ENCODE measurements at regions not wholly inside any gene's neighbourhood (a gene's known extent, or its start where the extent isn't known, plus 50 kb on each side); places are given as distances from the start of the nearest gene placed in this dataset.

GRCh38 chr1:58399176-58399575 lies 147.3 kb downstream of the OMA1 start:
- Histone ChIP-seq H3K9ac (ENCODE audit: low read depth in 1 of 2, low read length in 2 of 2) (no peak overlapping the region), H3K27ac (ENCODE audit: low read depth in 1 of 2, low read length in 2 of 2) (no peak overlapping the region), H3K36me3 (ENCODE audit: control insufficient read depth in 4 of 4, insufficient read depth in 3 of 4, low read depth in 1 of 4, low read length in 3 of 4) (no peaks in the 10 kb centered on the region), H3K4me1 (ENCODE audit: control insufficient read depth in 4 of 4, insufficient read depth in 4 of 4, low read length in 3 of 4) (no peaks in the 10 kb centered on the region), H3K27me3 (ENCODE audit: control insufficient read depth in 4 of 4, insufficient read depth in 4 of 4, low read length in 3 of 4) (no peaks in the 10 kb centered on the region), H3K9me3 (ENCODE audit: control insufficient read depth in 4 of 4, low read length in 3 of 4) (no peaks in the 10 kb centered on the region), H3K4me3 (ENCODE audit: low read depth in 1 of 3, low read length in 3 of 3) (no peak overlapping the region)
- TF ChIP-seq CTCF (IDR thresholded peaks at IDR 0.05; ENCODE audit: low read depth, low read length, missing input control): no peak
- no peak for TF ChIP-seq ATF3 (IDR thresholded peaks at IDR 0.05)
- no peak for TF ChIP-seq NR2F2 (IDR thresholded peaks at IDR 0.05)
- no peak for TF ChIP-seq YY1 (IDR thresholded peaks at IDR 0.05)
- TF ChIP-seq JUND (IDR thresholded peaks at IDR 0.05): no peak
- WGBS: 50% methylated on average over 3 of the region's 3 CpGs
- DNase-seq (ENCODE audit: low spot score): no peak

GRCh38 chr1:58398714-58399113 lies 147.8 kb downstream of the OMA1 start:
- TF ChIP-seq HNF4A (conservative IDR thresholded peaks at IDR 0.05): no peak
- TF ChIP-seq FOXA2 (IDR thresholded peaks at IDR 0.05): no peak
- TF ChIP-seq EGR1 (IDR thresholded peaks at IDR 0.05; ENCODE audit: low read depth in 2 of 2): no peak
- no peak for TF ChIP-seq NR2F2 (IDR thresholded peaks at IDR 0.05)
- no peak for TF ChIP-seq SP1 (IDR thresholded peaks at IDR 0.05)
- TF ChIP-seq REST (IDR thresholded peaks at IDR 0.05): no peak
- no peak for TF ChIP-seq CTCF (IDR thresholded peaks at IDR 0.05; ENCODE audit: low read depth, low read length, missing input control)
- no peaks in the 10 kb centered on the region for H3K27me3 ChIP-seq (ENCODE audit: control insufficient read depth in 4 of 4, insufficient read depth in 4 of 4, low read length in 3 of 4)
- DNase-seq (ENCODE audit: low spot score): no peak
- H3K4me3 ChIP-seq (ENCODE audit: low read depth in 1 of 3, low read length in 3 of 3): no peak overlapping the region
- H3K9ac ChIP-seq (ENCODE audit: low read depth in 1 of 2, low read length in 2 of 2): no peak overlapping the region
- WGBS: 69% methylated on average over 1 of the region's 1 CpG
- H3K9me3 ChIP-seq (ENCODE audit: control insufficient read depth in 4 of 4, low read length in 3 of 4): no peaks in the 10 kb centered on the region
- no peaks in the 10 kb centered on the region for H3K4me1 ChIP-seq (ENCODE audit: control insufficient read depth in 4 of 4, insufficient read depth in 4 of 4, low read length in 3 of 4)
- H3K36me3 ChIP-seq (ENCODE audit: control insufficient read depth in 4 of 4, insufficient read depth in 3 of 4, low read depth in 1 of 4, low read length in 3 of 4): no peaks in the 10 kb centered on the region
- no peak overlapping the region for H3K27ac ChIP-seq (ENCODE audit: low read depth in 1 of 2, low read length in 2 of 2)

Measured in liver (tissue), 8 donors.